ENCODE measurements at regions not wholly inside any gene's neighbourhood (a gene's known extent, or its start where the extent isn't known, plus 50 kb on each side); places are given as distances from the start of the nearest gene placed in this dataset.

GRCh38 chr20:48257833-48258232 is 472.6 kb upstream of the SULF2 start (continued):
- TF ChIP-seq CTCF (IDR thresholded peaks at IDR 0.05 in 2 of 3, conservative IDR thresholded peaks at IDR 0.05 in 1 of 3; ENCODE audit: control insufficient read depth in 2 of 3, extremely low read depth in 1 of 3, insufficient read depth in 1 of 3, low read depth in 3 of 3, low read length in 3 of 3) (no peak), PAX8 (IDR thresholded peaks at IDR 0.05) (no peak)

GRCh38 chr20:48247961-48248360 is 462.7 kb upstream of the SULF2 start:
- SMC1A ChIA-PET (ENCODE audit: uncharacterized antibody, unreplicated experiment): no interaction called here
- Histone ChIP-seq H3K4me3 (no peak overlapping the region), H3K9me3 (replicated peaks; ENCODE audit: control insufficient read depth, insufficient read depth, low read length) (no peaks in the 10 kb centered on the region), H3K27me3 (replicated peaks in 1 of 2; ENCODE audit: control insufficient read depth in 2 of 2, insufficient read depth in 2 of 2, low read length in 1 of 2) (peaks cover 0 to 1% of the 10 kb centered on the region in 2 experiments; a peak in 1 of 4 replicates), H3K27ac (ENCODE audit: control insufficient read depth, insufficient read depth) (no peak overlapping the region), H4K20me1 (ENCODE audit: control insufficient read depth, insufficient read depth) (no peaks in the 10 kb centered on the region), H3K4me2 (ENCODE audit: control insufficient read depth, insufficient read depth) (no peak overlapping the region), H3K9ac (ENCODE audit: control insufficient read depth, insufficient read depth, low read length) (no peak overlapping the region), H3K79me2 (ENCODE audit: control insufficient read depth, insufficient read depth, low read length) (no peaks in the 10 kb centered on the region), H3K4me1 (ENCODE audit: control insufficient read depth, insufficient read depth, low read length) (no peaks in the 10 kb centered on the region), H2AFZ (ENCODE audit: control insufficient read depth, low read depth, low read length) (no peak overlapping the region), H3K36me3 (ENCODE audit: control insufficient read depth in 2 of 2, insufficient read depth in 2 of 2, low read length in 1 of 2) (no peaks in the 10 kb centered on the region)
- intact Hi-C loops (cut with micrococcal nuclease; ENCODE audit: unreplicated experiment) (no loop called here), in situ Hi-C loops (cut with MboI) (no loop called here)
- FAIRE-seq (no peak), DNase-seq (ENCODE audit: low read depth, low spot score) (no peak), ATAC-seq (no peak)
- CTCF ChIA-PET: no interaction called here
- TF ChIP-seq BCL3 (IDR thresholded peaks at IDR 0.05; ENCODE audit: borderline replicate concordance, insufficient read depth, low read depth, low read length, poor library complexity, severe bottlenecking) (no peak), CREB1 (IDR thresholded peaks at IDR 0.05; ENCODE audit: low read depth) (no peak), ATF2 (IDR thresholded peaks at IDR 0.05; ENCODE audit: low read length) (no peak), ATF7 (IDR thresholded peaks at IDR 0.05; ENCODE audit: low read depth) (no peak), KDM1A (IDR thresholded peaks at IDR 0.05; ENCODE audit: borderline replicate concordance) (no peak), CBX5 (IDR thresholded peaks at IDR 0.05; ENCODE audit: low read depth) (no peak), CEBPZ (IDR thresholded peaks at IDR 0.05; ENCODE audit: low read depth, low read length) (no peak), ZSCAN29 (IDR thresholded peaks at IDR 0.05) (no peak), POLR2AphosphoS5 (IDR thresholded peaks at IDR 0.05; ENCODE audit: low read length) (no peak)
- 47% methylated on average over 8 of the region's 8 CpGs for WGBS (ENCODE audit: insufficient coverage, insufficient replicate concordance, low lambda C conversion rate, missing lambda C conversion rate)
- POLR2A ChIA-PET: no interaction called here
- BruUV-seq (replicated peaks): no TSS peak
- RAD21 ChIA-PET (ENCODE audit: unreplicated experiment): no interaction called here
